ENCODE measurements at regions not wholly inside any gene's neighbourhood (a gene's known extent, or its start where the extent isn't known, plus 50 kb on each side); places are given as distances from the start of the nearest gene placed in this dataset.
"Not testable (repeated sequence)": the region's sequence is repeated elsewhere in the genome, so short reads cannot be mapped to it uniquely, and the experiment has no call there.

- not testable (repeated sequence) for DNase-seq (ENCODE audit: low read depth in 3 of 3)
Measured at GRCh38 chr9:26492608-26493521, 399.7 kb downstream of the CAAP1 start.

GRCh38 chr9:26491922-26492607 is 400.5 kb downstream of the CAAP1 start:
- not testable (repeated sequence) for DNase-seq (ENCODE audit: low read depth in 3 of 3)

GRCh38 chr9:26483991-26484390 is 408.6 kb downstream of the CAAP1 start:
- no peak for DNase-seq (ENCODE audit: low read depth in 3 of 3)

- no peak for DNase-seq (ENCODE audit: low read depth in 3 of 3)
Measured at GRCh38 chr9:26477963-26478362, 414.6 kb downstream of the CAAP1 start.

- DNase-seq (ENCODE audit: low read depth in 3 of 3), result no peak
Measured at GRCh38 chr9:26471261-26471660, 421.3 kb downstream of the CAAP1 start.

- DNase-seq (ENCODE audit: low read depth in 3 of 3), result no peak
Measured at GRCh38 chr9:26470284-26470683, 422.3 kb downstream of the CAAP1 start.

- no peak for DNase-seq (ENCODE audit: low read depth in 3 of 3)
Measured at GRCh38 chr9:26463837-26464236, 428.8 kb downstream of the CAAP1 start.

- no peak for DNase-seq (ENCODE audit: low read depth in 3 of 3)
Measured at GRCh38 chr9:26462751-26463150, 429.9 kb downstream of the CAAP1 start.

GRCh38 chr9:26462213-26462612 is 430.4 kb downstream of the CAAP1 start:
- DNase-seq (ENCODE audit: low read depth in 3 of 3), result no peak

- DNase-seq (ENCODE audit: low read depth in 3 of 3), result no peak
Measured at GRCh38 chr9:26460624-26461023, 432.0 kb downstream of the CAAP1 start.

GRCh38 chr9:26459959-26460358 is 432.6 kb downstream of the CAAP1 start:
- no peak for DNase-seq (ENCODE audit: low read depth in 3 of 3)

GRCh38 chr9:26458054-26458453 is 434.5 kb downstream of the CAAP1 start:
- no peak for DNase-seq (ENCODE audit: low read depth in 3 of 3)

- no peak for DNase-seq (ENCODE audit: low read depth in 3 of 3)
Measured at GRCh38 chr9:26457151-26457550, 435.5 kb downstream of the CAAP1 start.

- DNase-seq (ENCODE audit: low read depth in 3 of 3), result no peak
Measured at GRCh38 chr9:26439061-26439624, 453.5 kb downstream of the CAAP1 start.

GRCh38 chr9:26437056-26437711 is 455.4 kb downstream of the CAAP1 start:
- DNase-seq (ENCODE audit: low read depth in 3 of 3), result no peak

GRCh38 chr9:26426551-26427131 is 466.0 kb downstream of the CAAP1 start:
- DNase-seq (ENCODE audit: low read depth in 3 of 3), result no peak

GRCh38 chr9:26418480-26418879 is 474.1 kb downstream of the CAAP1 start:
- DNase-seq (ENCODE audit: low read depth in 3 of 3), result no peak

- DNase-seq (ENCODE audit: low read depth in 3 of 3), result no peak
Measured at GRCh38 chr9:26415528-26415927, 477.1 kb downstream of the CAAP1 start.

GRCh38 chr9:26413611-26414010 is 479.0 kb downstream of the CAAP1 start:
- no peak for DNase-seq (ENCODE audit: low read depth in 3 of 3)

GRCh38 chr9:26412446-26412845 is 480.2 kb downstream of the CAAP1 start:
- no peak for DNase-seq (ENCODE audit: low read depth in 3 of 3)

- DNase-seq (ENCODE audit: low read depth in 3 of 3), result no peak
Measured at GRCh38 chr9:26406676-26407075, 485.9 kb downstream of the CAAP1 start.

- DNase-seq (ENCODE audit: low read depth in 3 of 3), result no peak
Measured at GRCh38 chr9:26399556-26399955, 493.0 kb downstream of the CAAP1 start.
